ENCODE measurements at regions not wholly inside any gene's neighbourhood (a gene's known extent, or its start where the extent isn't known, plus 50 kb on each side); places are given as distances from the start of the nearest gene placed in this dataset.

- DNase-seq (ENCODE audit: low read depth), result no peak
- TF ChIP-seq CTCF (conservative IDR thresholded peaks at IDR 0.05; ENCODE audit: control insufficient read depth, insufficient read depth, low read depth, low read length), result no peak
Measured at GRCh38 chr18:38330573-38330972, 765.0 kb upstream of the CELF4 start.

DNA sequence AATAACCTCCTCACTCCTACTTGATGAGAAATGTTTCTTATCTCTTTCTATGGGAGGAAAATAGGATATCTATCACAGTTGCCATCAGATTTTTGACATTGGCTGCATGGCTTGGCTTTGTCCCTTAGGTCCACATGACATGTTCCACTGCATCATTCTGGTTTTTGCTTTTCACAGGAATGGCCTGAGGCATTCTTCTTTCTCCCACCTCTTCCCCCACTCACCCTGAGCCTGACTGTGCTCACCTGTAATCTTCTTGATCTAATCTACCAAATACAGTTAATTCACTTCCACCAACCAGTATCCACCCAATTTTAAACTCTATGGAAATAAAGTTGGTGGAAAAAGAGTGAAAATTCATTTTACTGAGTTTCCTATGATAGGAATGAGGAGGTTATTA, 763.5 kb upstream of the CELF4 start:
- DNase-seq (ENCODE audit: low read depth), result no peak
- H3K4me3 ChIP-seq (ENCODE audit: control insufficient read depth, low read depth, low read length), result no peak overlapping the region
- TF ChIP-seq CTCF (conservative IDR thresholded peaks at IDR 0.05; ENCODE audit: control insufficient read depth, insufficient read depth, low read depth, low read length), result no peak

More at GRCh38 chr18:38330573-38330972, 765.0 kb upstream of the CELF4 start:
- H3K4me3 ChIP-seq (ENCODE audit: control insufficient read depth, low read depth, low read length), result no peak overlapping the region

DNA sequence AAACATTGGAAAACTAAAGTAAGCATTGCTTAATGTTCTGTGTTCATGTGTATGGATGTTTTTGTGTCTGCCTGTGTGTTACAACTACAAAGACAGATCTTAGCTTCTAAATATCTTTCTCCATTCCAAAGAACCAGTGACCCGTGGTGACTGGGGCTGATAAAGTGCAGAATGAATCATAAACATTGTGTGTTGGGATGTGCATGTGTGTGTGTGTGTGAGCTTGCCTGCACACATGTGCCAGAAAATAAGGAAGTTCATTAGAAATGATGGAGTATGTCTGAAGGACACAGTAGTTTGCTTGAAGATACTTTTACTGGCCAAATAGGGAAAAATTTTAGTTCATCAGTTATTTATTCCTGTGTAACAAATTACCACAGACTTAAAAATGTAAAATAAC, 756.6 kb upstream of the CELF4 start:
- no peak for DNase-seq (ENCODE audit: low read depth)
- TF ChIP-seq CTCF (conservative IDR thresholded peaks at IDR 0.05; ENCODE audit: control insufficient read depth, insufficient read depth, low read depth, low read length), result no peak

GRCh38 chr18:38321262-38321661, 755.7 kb upstream of the CELF4 start:
- no peak for DNase-seq (ENCODE audit: low read depth)
- no peak for TF ChIP-seq CTCF (conservative IDR thresholded peaks at IDR 0.05; ENCODE audit: control insufficient read depth, insufficient read depth, low read depth, low read length)
- no peak overlapping the region for H3K4me3 ChIP-seq (ENCODE audit: control insufficient read depth, low read depth, low read length)

More for the DNA sequence above, 756.6 kb upstream of the CELF4 start:
- H3K4me3 ChIP-seq (ENCODE audit: control insufficient read depth, low read depth, low read length), result no peak overlapping the region

DNA sequence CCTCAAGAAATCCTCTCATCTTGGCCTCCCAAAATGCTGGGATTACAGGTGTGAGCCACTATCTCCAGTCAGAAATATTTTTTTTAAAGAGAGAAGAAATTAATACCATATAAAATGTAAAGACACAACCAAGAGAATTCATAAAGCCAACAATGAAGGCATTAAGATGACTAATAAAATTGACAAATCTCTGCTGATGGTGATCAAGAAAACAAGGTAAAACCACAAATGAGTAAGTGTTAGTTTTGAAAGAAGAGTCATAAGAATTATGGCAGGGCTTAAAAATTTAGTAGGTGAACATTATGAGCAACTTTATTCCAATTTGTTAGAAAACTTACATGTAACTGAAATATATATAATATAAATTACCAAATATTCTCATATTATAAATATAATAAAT, 752.8 kb upstream of the CELF4 start:
- no peak for DNase-seq (ENCODE audit: low read depth)
- no peak overlapping the region for H3K4me3 ChIP-seq (ENCODE audit: control insufficient read depth, low read depth, low read length)
- TF ChIP-seq CTCF (conservative IDR thresholded peaks at IDR 0.05; ENCODE audit: control insufficient read depth, insufficient read depth, low read depth, low read length), result no peak

DNA sequence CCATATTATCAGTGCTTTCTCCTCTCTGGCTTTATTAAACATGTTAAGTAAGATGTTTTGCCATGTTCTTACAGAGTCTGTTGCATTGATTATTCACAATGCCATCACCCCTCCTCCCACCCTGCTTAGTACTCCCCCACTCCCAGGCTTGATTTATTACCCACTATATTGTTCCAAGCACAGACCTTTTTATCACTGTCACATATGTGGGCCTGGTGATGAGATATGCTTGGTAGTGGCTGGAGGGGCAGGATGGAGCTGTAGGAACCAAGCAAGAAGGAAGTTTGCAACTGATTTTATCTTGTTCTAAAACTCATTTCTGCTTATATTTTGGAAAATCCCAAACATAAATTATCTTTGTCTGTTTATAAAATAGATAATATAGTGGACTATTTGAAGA, 748.2 kb upstream of the CELF4 start:
- no peak for DNase-seq (ENCODE audit: low read depth)
- TF ChIP-seq CTCF (conservative IDR thresholded peaks at IDR 0.05; ENCODE audit: control insufficient read depth, insufficient read depth, low read depth, low read length), result no peak
- no peak overlapping the region for H3K4me3 ChIP-seq (ENCODE audit: control insufficient read depth, low read depth, low read length)

DNA sequence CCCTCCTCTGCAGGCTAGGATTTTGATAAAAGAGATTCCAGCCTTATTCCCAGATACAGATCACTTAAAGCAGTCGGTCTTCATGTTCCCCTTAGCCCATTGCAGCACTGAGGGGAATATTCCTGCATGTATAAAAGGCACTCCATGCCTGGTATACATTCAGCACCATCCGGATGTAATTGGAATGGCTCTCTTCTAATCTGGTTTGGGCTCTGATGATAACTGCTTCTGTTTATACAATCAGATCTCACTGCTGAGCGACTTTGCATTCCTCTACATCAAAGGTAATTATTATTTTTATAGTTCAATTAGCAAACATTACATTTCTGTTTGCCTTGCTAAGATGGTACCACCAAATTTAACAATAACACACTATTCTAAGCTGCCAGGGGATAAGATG, 746.9 kb upstream of the CELF4 start:
- H3K4me3 ChIP-seq (ENCODE audit: control insufficient read depth, low read depth, low read length), result no peak overlapping the region
- no peak for DNase-seq (ENCODE audit: low read depth)
- TF ChIP-seq CTCF (conservative IDR thresholded peaks at IDR 0.05; ENCODE audit: control insufficient read depth, insufficient read depth, low read depth, low read length), result no peak

Data from fibroblast of mammary gland (primary cell).